ENCODE measurements at regions not wholly inside any gene's neighbourhood (a gene's known extent, or its start where the extent isn't known, plus 50 kb on each side); places are given as distances from the start of the nearest gene placed in this dataset.

DNA sequence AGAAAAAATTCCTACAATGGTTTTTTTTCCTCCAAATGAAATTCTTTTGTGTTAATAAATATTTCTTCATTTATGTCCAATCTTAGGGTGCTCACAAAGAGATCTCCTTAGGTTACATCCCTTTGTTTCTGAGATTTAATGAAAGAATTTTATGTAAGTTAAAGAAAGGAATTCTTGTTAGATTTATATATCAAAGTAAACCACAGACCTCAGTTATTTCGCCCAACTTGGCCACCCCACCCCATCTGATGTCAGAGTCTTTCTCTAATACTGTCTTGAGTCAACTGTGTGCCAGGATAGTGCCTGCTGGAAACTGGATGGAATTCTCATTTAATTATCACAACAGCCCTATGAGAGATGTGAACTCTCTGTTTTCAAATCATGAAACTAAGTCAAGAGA lies 259.9 kb downstream of the OPA1 start:
- TF ChIP-seq, protein P1, sequence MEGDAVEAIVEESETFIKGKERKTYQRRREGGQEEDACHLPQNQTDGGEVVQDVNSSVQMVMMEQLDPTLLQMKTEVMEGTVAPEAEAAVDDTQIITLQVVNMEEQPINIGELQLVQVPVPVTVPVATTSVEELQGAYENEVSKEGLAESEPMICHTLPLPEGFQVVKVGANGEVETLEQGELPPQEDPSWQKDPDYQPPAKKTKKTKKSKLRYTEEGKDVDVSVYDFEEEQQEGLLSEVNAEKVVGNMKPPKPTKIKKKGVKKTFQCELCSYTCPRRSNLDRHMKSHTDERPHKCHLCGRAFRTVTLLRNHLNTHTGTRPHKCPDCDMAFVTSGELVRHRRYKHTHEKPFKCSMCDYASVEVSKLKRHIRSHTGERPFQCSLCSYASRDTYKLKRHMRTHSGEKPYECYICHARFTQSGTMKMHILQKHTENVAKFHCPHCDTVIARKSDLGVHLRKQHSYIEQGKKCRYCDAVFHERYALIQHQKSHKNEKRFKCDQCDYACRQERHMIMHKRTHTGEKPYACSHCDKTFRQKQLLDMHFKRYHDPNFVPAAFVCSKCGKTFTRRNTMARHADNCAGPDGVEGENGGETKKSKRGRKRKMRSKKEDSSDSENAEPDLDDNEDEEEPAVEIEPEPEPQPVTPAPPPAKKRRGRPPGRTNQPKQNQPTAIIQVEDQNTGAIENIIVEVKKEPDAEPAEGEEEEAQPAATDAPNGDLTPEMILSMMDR (conservative IDR thresholded peaks at IDR 0.05): no peak
- Mint-ChIP-seq H3K4me3 (no peak overlapping the region), H3K9me3 (peaks cover 2% of the 10 kb centered on the region), H3K36me3 (ENCODE audit: low read depth) (no peaks in the 10 kb centered on the region), H3K27me3 (ENCODE audit: low read depth) (no peaks in the 10 kb centered on the region), H3K4me1 (peaks cover 25% of the 10 kb centered on the region), H3K27ac (ENCODE audit: unreplicated experiment) (no peak overlapping the region)
- DNase-seq (ENCODE audit: low read depth, low spot score): no peak

DNA sequence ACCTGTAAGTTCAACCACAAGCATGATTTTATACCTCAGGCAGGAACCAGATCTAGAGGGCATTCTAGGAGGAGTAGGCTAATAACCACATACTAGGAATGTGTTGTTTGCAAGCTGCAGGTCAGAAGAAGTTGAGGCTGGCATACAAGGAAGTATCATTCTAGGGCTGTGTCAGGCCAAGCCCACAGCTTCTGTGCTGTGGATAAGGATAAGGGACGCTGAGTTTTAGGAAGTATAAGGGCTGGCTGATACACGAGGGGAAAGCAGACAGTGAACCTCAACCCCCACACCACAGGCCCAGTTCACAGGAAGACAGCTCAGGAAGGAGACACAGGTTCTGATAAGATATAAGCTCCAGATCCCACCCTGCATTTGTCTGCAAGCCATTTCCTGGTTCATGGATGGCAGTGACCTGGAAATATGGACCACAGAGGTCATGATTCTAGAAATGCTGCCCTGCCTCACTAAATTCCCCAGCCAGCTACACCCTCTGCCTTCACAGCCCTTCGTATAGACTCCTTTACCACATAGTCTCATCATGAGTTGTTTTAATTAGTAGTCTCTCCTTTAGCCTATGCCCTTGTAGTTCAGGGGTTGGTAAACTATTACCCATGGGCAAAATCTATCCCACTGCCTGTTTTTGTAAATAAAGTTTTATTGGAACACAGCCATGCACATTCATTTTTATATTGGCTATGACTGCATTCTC lies 260.7 kb downstream of the OPA1 start:
- H3K9me3 Mint-ChIP-seq: peaks cover 2% of the 10 kb centered on the region
- TF ChIP-seq, protein P1 (conservative IDR thresholded peaks at IDR 0.05): no peak
- H3K4me1 Mint-ChIP-seq: peaks cover 25% of the 10 kb centered on the region
- no peak for DNase-seq (ENCODE audit: low read depth, low spot score)
- no peak overlapping the region for H3K4me3 Mint-ChIP-seq
- H3K27me3 Mint-ChIP-seq (ENCODE audit: low read depth): no peaks in the 10 kb centered on the region
- H3K36me3 Mint-ChIP-seq (ENCODE audit: low read depth): no peaks in the 10 kb centered on the region
- H3K27ac Mint-ChIP-seq (ENCODE audit: unreplicated experiment): no peak overlapping the region

DNA sequence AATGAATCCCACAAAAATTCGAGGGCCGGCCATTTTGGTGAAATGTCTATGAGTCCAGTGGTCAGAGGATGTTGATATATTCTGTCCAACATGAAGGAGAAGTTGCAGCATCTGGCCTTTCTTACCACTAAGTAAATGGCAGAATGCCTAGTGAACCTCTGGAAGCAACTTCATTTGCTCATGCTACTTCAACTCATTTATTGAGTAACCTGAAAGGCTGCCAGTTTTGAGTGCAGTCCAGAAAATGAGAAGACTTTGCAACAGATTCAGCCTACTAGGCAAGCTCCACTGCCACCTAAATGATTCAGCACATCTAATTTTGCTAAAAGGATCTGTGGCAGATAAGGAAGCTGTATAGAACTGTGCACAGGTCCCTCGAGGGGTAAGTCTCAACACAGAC lies 265.0 kb downstream of the OPA1 start:
- no peak for DNase-seq (ENCODE audit: low read depth, low spot score)
- H3K27ac Mint-ChIP-seq (ENCODE audit: unreplicated experiment): no peak overlapping the region
- H3K27me3 Mint-ChIP-seq (ENCODE audit: low read depth): peaks cover 2% of the 10 kb centered on the region
- peaks cover 12% of the 10 kb centered on the region for H3K4me1 Mint-ChIP-seq
- no peaks in the 10 kb centered on the region for H3K9me3 Mint-ChIP-seq
- TF ChIP-seq, protein P1 (conservative IDR thresholded peaks at IDR 0.05): no peak
- H3K36me3 Mint-ChIP-seq (ENCODE audit: low read depth): no peaks in the 10 kb centered on the region
- no peak overlapping the region for H3K4me3 Mint-ChIP-seq

DNA sequence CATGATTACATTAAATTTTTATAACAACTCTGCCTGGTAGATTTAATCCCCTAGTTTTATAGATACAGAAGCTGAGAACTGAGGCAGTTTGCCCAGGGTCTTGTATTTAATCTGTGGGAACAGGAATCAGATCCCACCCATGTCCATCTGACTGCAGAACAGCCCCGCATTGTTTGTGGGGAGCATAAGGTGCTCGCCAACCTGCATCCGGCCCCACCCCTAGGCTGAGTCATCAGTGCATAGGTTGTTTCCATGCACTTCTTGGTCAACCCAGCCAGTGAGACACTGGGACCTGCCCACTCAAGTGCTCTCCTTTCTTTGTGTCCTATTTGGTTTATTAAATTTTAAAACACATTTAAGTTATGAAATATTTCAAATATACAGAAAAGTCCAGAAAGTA lies 266.2 kb downstream of the OPA1 start:
- H3K27ac Mint-ChIP-seq (ENCODE audit: unreplicated experiment): no peak overlapping the region
- H3K27me3 Mint-ChIP-seq (ENCODE audit: low read depth): peaks cover 5% of the 10 kb centered on the region

DNA sequence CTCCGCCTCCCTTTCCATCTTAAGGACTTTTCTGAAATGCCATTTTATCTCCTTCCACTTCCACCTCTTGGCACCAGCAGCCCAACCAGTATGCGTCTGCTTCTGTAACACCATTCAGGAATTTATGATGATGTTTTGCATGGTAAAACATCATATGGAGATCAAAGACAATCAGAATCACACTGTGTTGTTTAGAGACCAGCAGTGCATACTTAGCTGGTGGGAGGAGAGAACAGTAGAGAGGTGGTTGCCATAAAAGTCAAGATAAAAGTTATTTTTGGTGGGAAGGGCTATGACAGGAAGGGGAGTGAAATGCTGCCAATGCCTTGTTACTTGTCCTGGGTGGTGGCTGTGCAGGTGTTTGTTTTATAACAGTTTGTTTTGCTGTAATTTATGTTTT lies 268.0 kb downstream of the OPA1 start:
- Mint-ChIP-seq H3K9me3 (no peaks in the 10 kb centered on the region), H3K36me3 (ENCODE audit: low read depth) (no peaks in the 10 kb centered on the region), H3K27me3 (ENCODE audit: low read depth) (peaks cover 11% of the 10 kb centered on the region), H3K27ac (ENCODE audit: unreplicated experiment) (no peak overlapping the region), H3K4me1 (peaks cover 11% of the 10 kb centered on the region), H3K4me3 (no peak overlapping the region)
- DNase-seq (ENCODE audit: low read depth, low spot score): no peak
- TF ChIP-seq, protein P1 (conservative IDR thresholded peaks at IDR 0.05): no peak

More for the DNA sequence above, 266.2 kb downstream of the OPA1 start:
- TF ChIP-seq, protein P1 (conservative IDR thresholded peaks at IDR 0.05): no peak
- no peak for DNase-seq (ENCODE audit: low read depth, low spot score)
- Mint-ChIP-seq H3K36me3 (ENCODE audit: low read depth) (no peaks in the 10 kb centered on the region), H3K4me3 (no peak overlapping the region), H3K9me3 (no peaks in the 10 kb centered on the region), H3K4me1 (peaks cover 5% of the 10 kb centered on the region)

Measured in neural crest cell (in vitro differentiated cells).